Activated naive CD8-positive, alpha-beta T cell treated with anti-CD3 and anti-CD28 coated beads, Interleukin-2, amount 10 ng/mL, durations not matched to agents 7 days and 5 days (primary cell): ENCODE measurements at regions not wholly inside any gene's neighbourhood (a gene's known extent, or its start where the extent isn't known, plus 50 kb on each side); places are given as distances from the start of the nearest gene placed in this dataset.

Experiments
- ATAC-seq: fragments of 150-1000 bp; cut with Tn5 transposase; one replicate; pipeline ENCODE4 v1.10.0; 2021; ENCODE audit warnings: low read depth, moderate library complexity
- POLR2A ChIA-PET: fragments of 350-600 bp; sonication (Branson Sonifier 250); formaldehyde crosslinking; loops from one replicate; lab custom pipeline; 2021; ENCODE audit warnings: antibody characterized with exemption; lab: Charles Lee
- DNase-seq: peaks from one replicate; pipeline ENCODE4 v3.0.0; 2021
- H3K27ac Mint-ChIP-seq: one replicate; pipeline ENCODE4 v1.8.0; 2022; ENCODE audit warnings: mild to moderate bottlenecking, mixed read lengths
- H3K27me3 Mint-ChIP-seq: one replicate; pipeline ENCODE4 v1.8.0; 2022; ENCODE audit warnings: mild to moderate bottlenecking, moderate library complexity, mixed read lengths
- H3K36me3 Mint-ChIP-seq: one replicate; pipeline ENCODE4 v1.8.0; 2021; ENCODE audit warnings: mild to moderate bottlenecking, mixed read lengths
- H3K4me1 Mint-ChIP-seq: one replicate; pipeline ENCODE4 v1.8.0; 2021; ENCODE audit warnings: mixed read lengths
- H3K4me3 Mint-ChIP-seq: one replicate; pipeline ENCODE4 v1.8.0; 2022; ENCODE audit warnings: mild to moderate bottlenecking, moderate library complexity, mixed read lengths
- H3K9me3 Mint-ChIP-seq: one replicate; pipeline ENCODE4 v1.8.0; 2021; ENCODE audit warnings: mixed read lengths

DNA sequence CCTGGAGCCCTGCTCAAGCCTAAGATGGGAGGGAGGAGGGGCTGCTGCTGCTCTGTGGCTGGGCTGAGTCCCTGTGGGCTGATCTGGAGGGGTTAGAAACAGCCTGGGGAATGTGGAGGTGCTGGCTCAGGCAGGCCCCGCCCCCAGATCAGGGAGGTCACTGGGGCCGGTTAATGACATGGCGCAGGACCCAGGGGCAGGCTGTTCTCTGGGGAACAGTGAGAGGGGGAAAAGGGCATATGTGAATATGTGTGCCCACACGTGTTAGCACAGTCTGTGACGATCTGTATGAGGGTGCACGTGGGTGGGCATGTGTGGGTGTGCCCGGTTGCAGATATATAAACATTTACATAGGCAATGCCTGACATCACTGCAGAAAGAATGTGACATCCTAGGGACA is 143.5 kb downstream of the MIAT start:
- H3K27me3 Mint-ChIP-seq: no peaks in the 10 kb centered on the region

DNA sequence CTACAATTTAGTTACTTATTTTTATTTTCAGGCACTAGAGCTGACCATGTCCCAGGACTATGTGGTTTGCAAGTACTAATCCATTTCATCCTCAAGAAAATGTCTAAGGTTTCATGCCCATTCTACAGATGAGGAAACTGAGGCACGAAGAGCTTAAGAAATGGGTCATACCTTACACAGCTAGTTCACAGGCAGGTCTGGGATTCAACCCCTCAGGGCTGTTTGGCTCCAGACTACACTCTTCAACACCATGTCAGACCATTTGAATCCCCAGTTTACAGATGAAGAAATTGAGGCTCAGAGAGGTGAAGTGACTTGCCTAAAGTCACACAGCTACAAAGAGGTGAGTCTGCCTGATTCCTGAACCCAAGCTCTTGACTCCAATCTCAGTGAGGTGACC is 144.1 kb downstream of the MIAT start:
- Mint-ChIP-seq H3K4me1 (no peaks in the 10 kb centered on the region), H3K36me3 (no peaks in the 10 kb centered on the region), H3K9me3 (no peaks in the 10 kb centered on the region), H3K27ac (no peak overlapping the region), H3K4me3 (no peak overlapping the region), H3K27me3 (no peaks in the 10 kb centered on the region)
- POLR2A ChIA-PET: no interaction called here
- DNase-seq (no peak), ATAC-seq (no peak)

More for the DNA sequence above, 143.5 kb downstream of the MIAT start:
- DNase-seq: no peak
- no peaks in the 10 kb centered on the region for H3K9me3 Mint-ChIP-seq
- H3K27ac Mint-ChIP-seq: no peak overlapping the region
- H3K4me1 Mint-ChIP-seq: no peaks in the 10 kb centered on the region
- no peaks in the 10 kb centered on the region for H3K36me3 Mint-ChIP-seq
- POLR2A ChIA-PET: no interaction called here
- no peak for ATAC-seq
- no peak overlapping the region for H3K4me3 Mint-ChIP-seq

DNA sequence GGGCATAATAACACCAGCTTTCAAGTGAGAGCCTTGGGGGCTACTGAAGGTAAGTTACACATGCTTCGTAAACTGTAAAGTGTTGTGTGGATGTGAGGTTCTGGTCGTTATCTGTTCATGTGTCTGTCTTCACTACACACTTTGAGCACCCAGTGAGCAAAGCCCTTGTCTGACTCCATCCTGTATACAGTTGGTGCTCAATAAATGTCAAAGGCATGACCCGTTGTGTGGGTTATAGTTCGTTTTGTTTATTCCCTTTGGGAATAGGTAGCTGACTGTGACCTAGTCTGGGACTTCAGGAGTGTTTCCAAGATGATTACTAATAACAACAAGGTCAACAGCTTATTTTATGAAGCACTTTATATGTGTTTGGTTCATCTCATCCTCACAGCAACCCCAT is 146.9 kb downstream of the MIAT start:
- POLR2A ChIA-PET: no interaction called here
- DNase-seq: no peak
- H3K36me3 Mint-ChIP-seq: no peaks in the 10 kb centered on the region
- no peak overlapping the region for H3K4me3 Mint-ChIP-seq
- no peaks in the 10 kb centered on the region for H3K9me3 Mint-ChIP-seq
- no peak for ATAC-seq
- H3K4me1 Mint-ChIP-seq: no peaks in the 10 kb centered on the region
- no peak overlapping the region for H3K27ac Mint-ChIP-seq
- H3K27me3 Mint-ChIP-seq: no peaks in the 10 kb centered on the region

DNA sequence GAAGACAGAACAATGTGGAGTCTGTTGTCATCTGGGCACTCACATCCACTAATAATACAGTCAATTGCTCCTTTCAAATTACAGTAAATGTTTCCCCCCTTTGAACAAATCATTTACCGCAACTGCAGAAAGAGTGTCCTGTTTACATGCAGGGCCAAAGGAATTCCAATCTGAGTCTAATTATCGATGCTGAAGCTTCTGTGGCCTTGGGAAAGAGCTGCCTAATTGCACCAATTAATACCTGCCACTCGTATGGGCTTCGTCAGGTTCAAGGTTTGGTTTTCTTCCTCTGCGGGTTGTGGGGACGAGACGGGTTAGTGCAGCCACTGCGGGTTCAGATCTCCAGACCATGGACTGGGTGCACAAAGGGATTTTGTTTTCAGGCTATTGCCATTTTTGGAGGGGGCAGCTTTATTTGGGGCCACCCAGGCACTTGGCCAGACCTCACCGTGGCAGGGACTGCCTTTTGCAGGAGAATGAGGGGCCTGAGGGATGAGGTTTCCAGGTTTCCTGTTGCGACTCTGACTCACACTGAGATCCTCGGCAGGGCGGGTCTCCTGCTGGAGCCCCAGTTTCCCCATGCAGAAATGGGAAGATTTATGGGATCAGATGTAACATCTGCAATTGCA is 147.6 kb downstream of the MIAT start:
- ATAC-seq (no peak), DNase-seq (no peak)
- no peak overlapping the region for H3K4me3 Mint-ChIP-seq
- no peaks in the 10 kb centered on the region for H3K4me1 Mint-ChIP-seq
- H3K9me3 Mint-ChIP-seq: no peaks in the 10 kb centered on the region
- no peaks in the 10 kb centered on the region for H3K36me3 Mint-ChIP-seq
- H3K27me3 Mint-ChIP-seq: no peaks in the 10 kb centered on the region
- POLR2A ChIA-PET: no interaction called here
- H3K27ac Mint-ChIP-seq: no peak overlapping the region

DNA sequence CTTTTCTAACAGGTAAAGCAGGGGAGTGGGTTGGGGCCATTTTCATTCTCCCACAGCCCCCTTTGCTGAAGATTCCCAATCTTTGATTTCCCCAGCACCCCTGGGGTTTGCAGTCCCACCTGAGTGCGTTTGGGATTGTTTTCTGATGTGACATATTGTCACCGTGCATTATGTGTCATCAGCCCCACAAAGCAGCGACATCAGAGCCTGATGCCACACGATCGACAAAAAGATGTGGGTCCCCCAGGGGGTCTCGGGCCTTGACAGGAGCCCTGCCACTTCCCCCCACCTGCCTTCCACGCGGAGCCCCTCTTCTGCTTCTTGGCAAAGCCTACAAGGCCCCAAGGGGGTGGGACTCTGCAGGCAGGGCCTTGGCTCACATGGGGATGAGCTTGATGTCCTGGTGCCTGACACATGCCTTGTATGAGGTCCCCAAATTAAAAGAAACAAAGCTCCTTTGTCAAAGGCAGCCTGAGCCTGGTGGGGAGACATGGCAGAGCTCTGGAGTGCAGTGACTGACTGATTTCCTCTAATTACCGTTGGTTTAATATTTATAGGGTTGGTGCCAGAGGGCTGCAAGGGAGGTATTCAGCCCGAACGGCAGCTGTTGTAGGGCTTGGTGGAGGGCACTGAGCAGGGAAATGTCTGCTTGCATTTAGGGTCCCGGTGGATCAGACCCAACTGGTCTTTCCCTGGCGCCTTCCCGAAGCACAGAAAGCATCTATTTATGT is 149.2 kb downstream of the MIAT start:
- Mint-ChIP-seq H3K36me3 (no peaks in the 10 kb centered on the region), H3K4me3 (no peak overlapping the region), H3K27me3 (no peaks in the 10 kb centered on the region), H3K4me1 (peaks cover 1% of the 10 kb centered on the region), H3K27ac (no peak overlapping the region), H3K9me3 (no peaks in the 10 kb centered on the region)
- POLR2A ChIA-PET: no interaction called here
- DNase-seq: no peak
- no peak for ATAC-seq

DNA sequence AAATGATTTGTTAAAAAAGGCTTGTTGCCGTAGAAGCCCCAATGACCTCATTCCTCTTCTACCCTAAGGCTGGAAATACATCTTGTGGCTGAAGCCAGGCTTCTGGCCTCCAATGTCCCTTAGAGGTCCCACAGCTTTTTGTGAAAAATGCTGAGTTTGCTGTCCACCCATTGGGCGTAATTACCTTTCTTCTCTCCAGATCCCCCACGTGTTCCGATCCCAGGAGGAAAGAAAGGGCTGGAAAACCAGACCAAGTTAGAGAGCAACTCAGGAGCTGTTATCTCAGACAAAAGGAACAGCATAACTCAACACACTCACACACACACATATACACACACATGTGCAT is 154.2 kb downstream of the MIAT start:
- no peak for ATAC-seq
- peaks cover 3% of the 10 kb centered on the region for H3K9me3 Mint-ChIP-seq
- H3K27ac Mint-ChIP-seq: no peak overlapping the region
- no peak for DNase-seq
- no peak overlapping the region for H3K4me3 Mint-ChIP-seq
- POLR2A ChIA-PET: no interaction called here
- no peaks in the 10 kb centered on the region for H3K36me3 Mint-ChIP-seq
- H3K4me1 Mint-ChIP-seq: peaks cover 1% of the 10 kb centered on the region
- H3K27me3 Mint-ChIP-seq: no peaks in the 10 kb centered on the region

DNA sequence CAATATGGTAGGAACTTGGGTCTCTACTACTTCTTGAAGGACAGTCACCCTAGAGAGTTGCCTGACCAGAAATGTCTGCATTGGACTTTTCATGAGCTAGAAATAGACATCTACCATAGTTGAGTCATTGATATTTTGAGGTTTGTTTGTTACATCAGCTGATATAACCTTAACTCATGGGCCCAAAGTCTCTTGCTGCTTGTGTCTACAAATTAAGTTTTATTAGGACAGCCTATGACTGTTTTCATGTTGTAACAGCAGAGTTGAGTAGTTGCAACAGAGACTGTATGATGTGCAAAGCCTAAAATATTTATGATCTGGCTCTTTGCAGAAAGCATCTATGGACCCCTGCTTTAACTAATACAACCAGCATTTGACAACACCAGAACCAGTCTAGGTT is 155.3 kb downstream of the MIAT start:
- Mint-ChIP-seq H3K27ac (no peak overlapping the region), H3K9me3 (peaks cover 3% of the 10 kb centered on the region), H3K4me3 (no peak overlapping the region), H3K4me1 (peaks cover 1% of the 10 kb centered on the region), H3K36me3 (no peaks in the 10 kb centered on the region), H3K27me3 (no peaks in the 10 kb centered on the region)
- ATAC-seq (no peak), DNase-seq (no peak)
- POLR2A ChIA-PET: no interaction called here

DNA sequence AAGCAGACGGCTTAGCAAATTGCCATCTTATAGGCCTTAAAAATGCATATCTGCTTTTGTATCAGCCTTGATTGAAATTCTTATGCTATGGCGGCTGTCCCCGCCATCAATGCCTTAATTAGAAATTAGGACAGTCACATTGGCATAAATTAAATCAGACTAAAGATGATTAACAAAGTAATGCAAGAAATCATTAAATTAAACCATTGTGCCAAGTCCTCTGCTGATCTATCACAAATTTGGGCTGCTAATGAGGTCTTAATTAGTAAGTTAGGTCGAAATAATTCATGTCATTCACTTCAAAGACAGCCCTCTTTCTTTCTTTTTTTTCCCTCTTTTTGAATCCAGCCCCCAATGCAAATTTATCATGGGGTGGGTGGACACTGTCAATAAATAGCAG is 159.3 kb downstream of the MIAT start:
- no peaks in the 10 kb centered on the region for H3K4me1 Mint-ChIP-seq
- POLR2A ChIA-PET: no interaction called here
- ATAC-seq (no peak), DNase-seq (no peak)
- H3K9me3 Mint-ChIP-seq: peaks cover 5% of the 10 kb centered on the region
- H3K27me3 Mint-ChIP-seq: no peaks in the 10 kb centered on the region
- H3K27ac Mint-ChIP-seq: no peak overlapping the region
- H3K36me3 Mint-ChIP-seq: no peaks in the 10 kb centered on the region
- no peak overlapping the region for H3K4me3 Mint-ChIP-seq

DNA sequence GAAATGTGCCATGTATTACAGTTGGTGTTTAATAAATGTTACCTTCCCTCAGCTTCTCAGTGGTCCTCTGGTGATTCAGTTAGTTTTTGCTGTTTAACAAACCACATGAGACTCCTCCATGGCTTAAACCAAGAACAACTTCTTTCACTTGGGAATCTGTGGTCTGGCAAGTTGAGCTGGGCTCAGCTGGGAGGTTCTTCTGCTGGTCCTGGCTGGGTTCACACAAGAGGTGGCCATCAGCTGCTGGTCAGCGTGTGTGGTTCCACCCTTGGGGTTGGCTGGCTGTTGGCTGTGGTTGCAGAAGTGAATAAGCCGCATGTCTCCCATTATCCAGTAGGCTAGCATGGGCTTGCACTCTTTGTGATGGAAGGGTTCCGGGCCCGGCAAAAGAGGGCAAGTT is 160.5 kb downstream of the MIAT start:
- POLR2A ChIA-PET: no interaction called here
- Mint-ChIP-seq H3K27me3 (no peaks in the 10 kb centered on the region), H3K36me3 (no peaks in the 10 kb centered on the region), H3K4me3 (no peak overlapping the region), H3K9me3 (peaks cover 5% of the 10 kb centered on the region), H3K4me1 (no peaks in the 10 kb centered on the region), H3K27ac (no peak overlapping the region)
- DNase-seq (no peak), ATAC-seq (no peak)

DNA sequence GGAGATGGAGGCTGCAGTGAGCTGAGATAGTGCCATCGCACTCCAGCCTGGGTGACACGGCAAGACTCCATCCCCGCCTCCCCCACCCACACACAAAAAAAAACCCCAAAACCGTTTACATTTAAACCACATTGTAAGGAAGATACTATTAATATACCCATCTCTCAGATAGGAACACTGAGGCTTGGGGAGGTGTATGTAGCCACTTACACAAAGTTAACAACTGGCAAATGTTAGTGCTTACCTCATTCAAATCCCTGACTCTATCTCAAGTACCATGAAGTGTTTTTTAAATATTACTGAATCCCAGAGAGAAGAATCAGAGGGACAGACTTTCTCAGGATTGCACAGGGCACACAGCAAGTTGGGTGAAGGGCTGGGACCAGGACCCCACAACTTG is 164.5 kb downstream of the MIAT start:
- Mint-ChIP-seq H3K4me1 (no peaks in the 10 kb centered on the region), H3K27ac (no peak overlapping the region), H3K4me3 (no peak overlapping the region), H3K36me3 (no peaks in the 10 kb centered on the region), H3K27me3 (no peaks in the 10 kb centered on the region), H3K9me3 (peaks cover 2% of the 10 kb centered on the region)
- DNase-seq (no peak), ATAC-seq (no peak)
- POLR2A ChIA-PET: no interaction called here

DNA sequence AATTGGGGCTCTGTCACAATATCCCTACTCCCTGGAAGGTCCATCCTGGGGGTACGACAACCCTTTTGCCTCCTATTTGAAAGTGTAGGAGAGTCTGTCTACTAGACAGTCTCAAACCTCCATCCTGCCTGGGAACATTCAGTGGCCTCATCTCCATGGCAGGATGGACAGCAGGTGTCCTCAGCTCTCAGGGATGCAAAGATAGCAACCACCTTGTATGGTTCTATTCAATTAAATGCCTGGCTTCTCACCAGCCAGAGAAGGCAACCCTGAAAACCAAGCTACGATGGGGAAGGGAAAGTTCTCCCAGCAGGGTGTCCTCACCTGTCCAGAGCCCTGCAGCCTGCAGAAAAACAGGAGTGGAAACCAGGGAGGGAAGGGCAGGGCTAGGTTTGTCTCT is 164.9 kb downstream of the MIAT start:
- no peak for ATAC-seq
- no peaks in the 10 kb centered on the region for H3K4me1 Mint-ChIP-seq

DNA sequence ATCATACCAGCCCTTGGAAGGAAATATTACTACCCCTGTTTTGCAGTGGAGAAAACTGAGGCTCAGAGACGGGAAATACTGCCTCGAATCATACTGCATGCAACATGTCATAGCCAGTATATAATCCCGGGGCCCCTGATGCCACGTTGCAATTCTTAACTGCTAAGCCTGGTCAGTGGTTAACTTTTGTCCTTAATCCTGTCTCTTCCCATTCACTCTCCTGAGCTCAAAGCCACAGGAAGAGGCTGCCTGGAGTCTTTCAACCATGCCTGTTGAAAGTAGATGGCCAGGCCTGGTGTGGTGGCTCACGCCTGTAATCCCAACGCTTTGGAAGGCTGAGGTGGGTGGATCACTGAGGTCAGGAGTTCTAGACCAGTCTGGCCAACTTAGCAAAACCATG is 166.6 kb downstream of the MIAT start:
- DNase-seq: no peak
- Mint-ChIP-seq H3K4me1 (no peaks in the 10 kb centered on the region), H3K27me3 (no peaks in the 10 kb centered on the region), H3K36me3 (no peaks in the 10 kb centered on the region), H3K27ac (no peak overlapping the region), H3K9me3 (no peaks in the 10 kb centered on the region), H3K4me3 (no peak overlapping the region)
- POLR2A ChIA-PET: no interaction called here
- no peak for ATAC-seq

More for the DNA sequence above, 164.9 kb downstream of the MIAT start:
- H3K27me3 Mint-ChIP-seq: no peaks in the 10 kb centered on the region
- no peaks in the 10 kb centered on the region for H3K36me3 Mint-ChIP-seq
- DNase-seq: no peak
- H3K27ac Mint-ChIP-seq: no peak overlapping the region
- H3K4me3 Mint-ChIP-seq: no peak overlapping the region
- peaks cover 2% of the 10 kb centered on the region for H3K9me3 Mint-ChIP-seq
- POLR2A ChIA-PET: no interaction called here

DNA sequence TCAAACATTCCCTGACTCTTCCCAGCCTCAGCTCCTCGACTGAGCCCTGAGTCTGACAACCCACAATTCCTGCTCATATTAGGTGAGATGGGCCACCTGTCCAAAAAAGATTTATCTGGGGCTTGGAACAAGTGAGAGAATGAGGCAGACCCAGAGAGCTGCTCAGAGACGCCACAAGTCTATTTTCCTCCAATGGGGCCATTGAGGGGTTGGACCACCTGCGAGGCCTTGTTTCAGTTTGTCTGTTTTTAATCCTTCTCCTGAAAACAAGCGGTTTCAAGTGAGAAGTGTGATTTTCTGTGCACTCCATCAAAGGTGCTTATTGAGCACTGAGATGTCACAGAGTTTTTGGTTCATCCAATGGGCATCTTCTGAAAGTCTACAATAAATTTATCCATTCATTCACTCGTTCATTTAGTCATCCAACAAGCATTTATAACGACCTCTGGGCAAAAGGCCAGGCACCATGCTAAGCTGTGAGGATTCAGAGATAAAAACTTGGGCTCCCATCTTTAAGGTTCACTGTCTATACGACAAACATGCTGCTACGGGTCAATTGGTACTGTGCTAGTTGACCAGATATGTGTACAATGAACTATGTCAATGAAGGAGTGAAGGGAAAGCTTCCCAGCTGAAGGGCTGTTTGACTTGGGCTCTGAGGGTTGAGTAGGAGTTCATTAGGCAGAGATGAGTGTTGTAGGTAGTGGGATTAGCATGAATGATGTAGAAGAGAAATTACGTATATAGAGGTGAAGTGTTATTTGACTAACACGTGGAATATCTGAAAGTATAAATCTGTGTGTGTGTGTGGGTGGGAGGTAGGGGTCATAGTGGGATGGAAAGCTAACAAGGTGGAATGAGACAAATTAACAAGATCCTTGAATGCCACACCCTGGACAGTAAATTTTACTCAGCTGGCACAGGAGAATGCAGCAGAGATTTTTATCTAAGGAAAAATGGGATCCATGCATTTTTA is 168.9 kb downstream of the MIAT start:
- DNase-seq (no peak), ATAC-seq (no peak)
- no peak overlapping the region for H3K4me3 Mint-ChIP-seq
- no peaks in the 10 kb centered on the region for H3K4me1 Mint-ChIP-seq
- H3K36me3 Mint-ChIP-seq: no peaks in the 10 kb centered on the region
- no peaks in the 10 kb centered on the region for H3K9me3 Mint-ChIP-seq
- no peaks in the 10 kb centered on the region for H3K27me3 Mint-ChIP-seq
- no peak overlapping the region for H3K27ac Mint-ChIP-seq
- POLR2A ChIA-PET: no interaction called here

DNA sequence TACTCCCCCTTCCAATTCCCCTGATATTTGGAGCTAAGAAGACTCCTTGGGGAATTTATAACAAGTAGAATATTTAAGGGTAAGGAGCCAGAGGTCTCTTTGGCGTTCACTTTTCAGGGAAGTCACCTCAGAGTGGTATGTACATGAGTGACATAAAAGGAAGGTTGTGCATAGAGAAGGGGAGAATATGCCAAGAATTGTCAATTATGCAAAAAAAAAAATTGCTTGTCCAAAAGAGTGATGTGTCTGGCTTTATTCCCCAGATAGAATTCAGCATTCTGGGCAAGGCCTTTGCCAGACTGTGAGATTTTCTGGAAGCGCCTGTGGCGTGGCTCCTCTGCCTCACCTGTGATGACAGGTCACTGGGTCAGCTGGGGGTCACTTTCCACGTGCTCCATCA is 170.2 kb downstream of the MIAT start:
- Mint-ChIP-seq H3K27ac (no peak overlapping the region), H3K4me1 (no peaks in the 10 kb centered on the region), H3K9me3 (no peaks in the 10 kb centered on the region), H3K27me3 (no peaks in the 10 kb centered on the region), H3K4me3 (no peak overlapping the region), H3K36me3 (no peaks in the 10 kb centered on the region)
- POLR2A ChIA-PET: no interaction called here
- DNase-seq (no peak), ATAC-seq (no peak)
